GM18907 (cell line): ENCODE measurements at regions not wholly inside any gene's neighbourhood (a gene's known extent, or its start where the extent isn't known, plus 50 kb on each side); places are given as distances from the start of the nearest gene placed in this dataset.

Experiments used
- ATAC-seq: cut with Tn5 transposase; IDR thresholded peaks from one replicate; pipeline ENCODE4 v1.9.1; 2021; ENCODE audit warnings: mild to moderate bottlenecking, moderate library complexity; ENCODE audit not compliant: unreplicated experiment

- no peak for ATAC-seq
Observed at GRCh38 chr3:131151-131888, 65.2 kb upstream of the CHL1 start.

- no peak for ATAC-seq
Observed at GRCh38 chr3:132378-132777, 64.2 kb upstream of the CHL1 start.

GRCh38 chr3:132904-133303 lies 63.7 kb upstream of the CHL1 start:
- no peak for ATAC-seq

GRCh38 chr3:140748-141330 lies 55.7 kb upstream of the CHL1 start:
- no peak for ATAC-seq
